Keratinocyte (primary cell): ENCODE measurements at regions not wholly inside any gene's neighbourhood (a gene's known extent, or its start where the extent isn't known, plus 50 kb on each side); places are given as distances from the start of the nearest gene placed in this dataset.

Experiments used
- CTCF ChIP-seq, 3 experiments: IDR thresholded peaks in 1 of 3; conservative IDR thresholded peaks in 1 of 3; optimal IDR thresholded peaks in 1 of 3; 2 replicates in 2 of 3; 3 replicates in 1 of 3; pipeline versions ENCODE3 to v1.5.1; 2011; ENCODE audit warnings: low read length in 3 of 3, mild to moderate bottlenecking in 3 of 3, moderate library complexity in 2 of 3, control low read depth in 1 of 3, inconsistent platforms in 1 of 3; ENCODE audit not compliant: insufficient read depth in 2 of 3; ENCODE audit errors: extremely low read depth in 1 of 3
- EZH2 ChIP-seq: IDR thresholded peaks from one replicate; pipeline ENCODE4 v1.6.1; 2012; ENCODE audit warnings: inconsistent platforms, mild to moderate bottlenecking, low read length, moderate library complexity

- no peak for TF ChIP-seq EZH2
- TF ChIP-seq CTCF (optimal IDR thresholded peaks at IDR 0.05 in 1 of 3, IDR thresholded peaks at IDR 0.05 in 1 of 3, conservative IDR thresholded peaks at IDR 0.05 in 1 of 3; ENCODE audit: extremely low read depth in 1 of 3, insufficient read depth in 2 of 3, low read length in 3 of 3): no peak
Observed at GRCh38 chr18:67260841-67261240, 255.7 kb downstream of the DSEL start.
